Thyroid gland (tissue), 4 donors: ENCODE measurements at regions not wholly inside any gene's neighbourhood (a gene's known extent, or its start where the extent isn't known, plus 50 kb on each side); places are given as distances from the start of the nearest gene placed in this dataset.

Experiments used
- DNase-seq, 2 donors: peaks; one replicate each; pipeline ENCODE4 v3.0.0-alpha.2; 2019
- H3K27ac ChIP-seq, 3 donors: fragments of 200-600 bp; sonication (generic); 1 replicate in 2 of 3; 2 replicates in 1 of 3; pipeline ENCODE4 v1.5.1; 2016 to 2019; ENCODE audit warnings: mild to moderate bottlenecking in 1 of 3, moderate library complexity in 1 of 3
- H3K27me3 ChIP-seq: fragments of 200-600 bp; sonication (generic); one replicate; pipeline ENCODE4 v1.5.1; 2019
- H3K36me3 ChIP-seq, 2 donors: fragments of 200-600 bp; sonication (generic); one replicate each; pipeline ENCODE4 v1.5.1; 2016 to 2019
- H3K4me1 ChIP-seq, 2 donors: fragments of 200-600 bp; sonication (generic); one replicate each; pipeline ENCODE4 v1.5.1; 2017 to 2019
- H3K4me3 ChIP-seq, 3 donors: fragments of 200-600 bp; sonication (generic); replicated peaks in 1 of 3; 1 replicate in 2 of 3; 2 replicates in 1 of 3; pipeline ENCODE4 v1.5.1; 2016; ENCODE audit warnings: mild to moderate bottlenecking in 1 of 3
- H3K9me3 ChIP-seq: fragments of 200-600 bp; sonication (generic); one replicate; pipeline ENCODE4 v1.5.1; 2017
- CTCF ChIP-seq, 6 experiments: fragments of 200-600 bp in 3 of 6; fragments of 450-650 bp in 3 of 6; sonication (generic) in 3 of 6; IDR thresholded peaks; one replicate each; pipeline ENCODE4 v1.5.1; 2016 to 2019; ENCODE audit warnings: antibody characterized with exemption in 6 of 6, mild to moderate bottlenecking in 2 of 6, inconsistent platforms in 1 of 6, moderate library complexity in 1 of 6
- POLR2A ChIP-seq, 2 donors: fragments of 450-650 bp; IDR thresholded peaks; one replicate each; pipeline ENCODE4 v1.6.1; 2017; ENCODE audit warnings: antibody characterized with exemption in 2 of 2, mild to moderate bottlenecking in 2 of 2, moderate library complexity in 1 of 2
- WGBS, 2 donors: methylation state at CpG; one replicate each; pipeline ENCODE4 v1.1.5; 2017; 5-methylcytosine and 5-hydroxymethylcytosine counted together
- intact Hi-C: fragments of 100-400 bp; cut with DNase I; formaldehyde crosslinking; loops from one replicate; pipeline ENCODE4 v1.15.1; 2023

- Histone ChIP-seq H3K4me3 (no peak overlapping the region), H3K9me3 (no peaks in the 10 kb centered on the region), H3K27me3 (no peaks in the 10 kb centered on the region), H3K36me3 (no peaks in the 10 kb centered on the region), H3K27ac (no peak overlapping the region), H3K4me1 (no peaks in the 10 kb centered on the region)
- intact Hi-C loops, result no loop called here
- TF ChIP-seq POLR2A (IDR thresholded peaks at IDR 0.05) (no peak), CTCF (IDR thresholded peaks at IDR 0.05) (no peak)
- no peak for DNase-seq
Observed at GRCh38 chr7:155162422-155162821, 92.3 kb downstream of the HTR5A start.

- 80 to 87% methylated on average over 6 to 7 of the region's 7 CpGs for WGBS, 2 donors
- Histone ChIP-seq H3K27me3 (no peaks in the 10 kb centered on the region), H3K4me1 (no peaks in the 10 kb centered on the region), H3K27ac (no peak overlapping the region), H3K4me3 (no peak overlapping the region), H3K9me3 (no peaks in the 10 kb centered on the region), H3K36me3 (no peaks in the 10 kb centered on the region)
- intact Hi-C loops, result no loop called here
- no peak for TF ChIP-seq POLR2A (IDR thresholded peaks at IDR 0.05)
- DNase-seq, result no peak
Observed at GRCh38 chr7:155163696-155164095, 93.6 kb downstream of the HTR5A start.

GRCh38 chr7:155164316-155164715, 94.2 kb downstream of the HTR5A start:
- intact Hi-C loops, result no loop called here
- H3K27me3 ChIP-seq, result no peaks in the 10 kb centered on the region
- WGBS, 2 donors, result 82 to 86% methylated on average over 8 of the region's 8 CpGs
- DNase-seq, result no peak
- TF ChIP-seq CTCF (IDR thresholded peaks at IDR 0.05) (no peak), POLR2A (IDR thresholded peaks at IDR 0.05) (no peak)
- no peaks in the 10 kb centered on the region for H3K4me1 ChIP-seq
- no peaks in the 10 kb centered on the region for H3K9me3 ChIP-seq
- H3K4me3 ChIP-seq, result no peak overlapping the region
- H3K27ac ChIP-seq, result no peak overlapping the region
- no peaks in the 10 kb centered on the region for H3K36me3 ChIP-seq

- intact Hi-C loops, result no loop called here
- Histone ChIP-seq H3K4me1 (no peaks in the 10 kb centered on the region), H3K27ac (no peak overlapping the region), H3K27me3 (no peaks in the 10 kb centered on the region), H3K9me3 (no peaks in the 10 kb centered on the region), H3K36me3 (no peaks in the 10 kb centered on the region), H3K4me3 (no peak overlapping the region)
- TF ChIP-seq POLR2A (IDR thresholded peaks at IDR 0.05), result no peak
- TF ChIP-seq CTCF (IDR thresholded peaks at IDR 0.05), result no peak
- no peak for DNase-seq
- 72 to 88% methylated on average over 11 of the region's 11 CpGs for WGBS, 2 donors
Observed at GRCh38 chr7:155166108-155166507, 96.0 kb downstream of the HTR5A start.

- no peaks in the 10 kb centered on the region for H3K9me3 ChIP-seq
- H3K27ac ChIP-seq, result no peak overlapping the region
- H3K4me1 ChIP-seq, result no peaks in the 10 kb centered on the region
- H3K4me3 ChIP-seq, result no peak overlapping the region
- intact Hi-C loops, result no loop called here
- no peak for TF ChIP-seq POLR2A (IDR thresholded peaks at IDR 0.05)
- no peak for TF ChIP-seq CTCF (IDR thresholded peaks at IDR 0.05)
- H3K27me3 ChIP-seq, result no peaks in the 10 kb centered on the region
- DNase-seq, result no peak
- H3K36me3 ChIP-seq, result no peaks in the 10 kb centered on the region
- 66 to 93% methylated on average over 19 to 23 of the region's 28 CpGs for WGBS, 2 donors
Observed at GRCh38 chr7:155166673-155167370, 96.7 kb downstream of the HTR5A start.
